ENCODE measurements at regions not wholly inside any gene's neighbourhood (a gene's known extent, or its start where the extent isn't known, plus 50 kb on each side); places are given as distances from the start of the nearest gene placed in this dataset.

DNA sequence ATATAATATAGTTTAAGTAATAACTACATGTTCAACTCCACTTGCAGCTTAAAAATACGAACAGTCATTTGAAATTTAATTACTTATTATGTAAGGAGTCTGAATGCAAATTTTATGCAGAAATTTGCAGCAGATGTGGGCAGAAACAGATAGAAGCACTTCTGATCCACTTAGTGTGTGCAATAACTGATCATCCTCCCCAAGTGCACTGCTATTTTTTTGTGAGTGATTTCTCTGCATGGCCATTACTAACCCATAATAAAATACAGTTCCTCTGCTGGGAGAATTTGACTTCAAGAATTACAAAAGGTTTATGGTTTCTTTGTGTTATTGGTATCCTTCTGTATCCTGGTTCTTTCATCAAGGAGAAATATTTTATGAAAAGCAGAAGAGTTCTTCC lies 611.5 kb upstream of the RGS18 start:
- TF ChIP-seq ZFP3 (CRISPR knock-in tag; IDR thresholded peaks at IDR 0.05) (no peak), PPARA (CRISPR knock-in tag; IDR thresholded peaks at IDR 0.05; ENCODE audit: borderline replicate concordance) (no peak), ZNF8 (CRISPR knock-in tag; IDR thresholded peaks at IDR 0.05) (no peak), BACH2 (CRISPR knock-in tag; IDR thresholded peaks at IDR 0.05; ENCODE audit: borderline replicate concordance) (no peak)
- TF ChIP-seq, protein P1, sequence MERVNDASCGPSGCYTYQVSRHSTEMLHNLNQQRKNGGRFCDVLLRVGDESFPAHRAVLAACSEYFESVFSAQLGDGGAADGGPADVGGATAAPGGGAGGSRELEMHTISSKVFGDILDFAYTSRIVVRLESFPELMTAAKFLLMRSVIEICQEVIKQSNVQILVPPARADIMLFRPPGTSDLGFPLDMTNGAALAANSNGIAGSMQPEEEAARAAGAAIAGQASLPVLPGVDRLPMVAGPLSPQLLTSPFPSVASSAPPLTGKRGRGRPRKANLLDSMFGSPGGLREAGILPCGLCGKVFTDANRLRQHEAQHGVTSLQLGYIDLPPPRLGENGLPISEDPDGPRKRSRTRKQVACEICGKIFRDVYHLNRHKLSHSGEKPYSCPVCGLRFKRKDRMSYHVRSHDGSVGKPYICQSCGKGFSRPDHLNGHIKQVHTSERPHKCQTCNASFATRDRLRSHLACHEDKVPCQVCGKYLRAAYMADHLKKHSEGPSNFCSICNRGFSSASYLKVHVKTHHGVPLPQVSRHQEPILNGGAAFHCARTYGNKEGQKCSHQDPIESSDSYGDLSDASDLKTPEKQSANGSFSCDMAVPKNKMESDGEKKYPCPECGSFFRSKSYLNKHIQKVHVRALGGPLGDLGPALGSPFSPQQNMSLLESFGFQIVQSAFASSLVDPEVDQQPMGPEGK (CRISPR knock-in tag; IDR thresholded peaks at IDR 0.05; ENCODE audit: borderline replicate concordance): no peak
- TF ChIP-seq, protein P2, sequence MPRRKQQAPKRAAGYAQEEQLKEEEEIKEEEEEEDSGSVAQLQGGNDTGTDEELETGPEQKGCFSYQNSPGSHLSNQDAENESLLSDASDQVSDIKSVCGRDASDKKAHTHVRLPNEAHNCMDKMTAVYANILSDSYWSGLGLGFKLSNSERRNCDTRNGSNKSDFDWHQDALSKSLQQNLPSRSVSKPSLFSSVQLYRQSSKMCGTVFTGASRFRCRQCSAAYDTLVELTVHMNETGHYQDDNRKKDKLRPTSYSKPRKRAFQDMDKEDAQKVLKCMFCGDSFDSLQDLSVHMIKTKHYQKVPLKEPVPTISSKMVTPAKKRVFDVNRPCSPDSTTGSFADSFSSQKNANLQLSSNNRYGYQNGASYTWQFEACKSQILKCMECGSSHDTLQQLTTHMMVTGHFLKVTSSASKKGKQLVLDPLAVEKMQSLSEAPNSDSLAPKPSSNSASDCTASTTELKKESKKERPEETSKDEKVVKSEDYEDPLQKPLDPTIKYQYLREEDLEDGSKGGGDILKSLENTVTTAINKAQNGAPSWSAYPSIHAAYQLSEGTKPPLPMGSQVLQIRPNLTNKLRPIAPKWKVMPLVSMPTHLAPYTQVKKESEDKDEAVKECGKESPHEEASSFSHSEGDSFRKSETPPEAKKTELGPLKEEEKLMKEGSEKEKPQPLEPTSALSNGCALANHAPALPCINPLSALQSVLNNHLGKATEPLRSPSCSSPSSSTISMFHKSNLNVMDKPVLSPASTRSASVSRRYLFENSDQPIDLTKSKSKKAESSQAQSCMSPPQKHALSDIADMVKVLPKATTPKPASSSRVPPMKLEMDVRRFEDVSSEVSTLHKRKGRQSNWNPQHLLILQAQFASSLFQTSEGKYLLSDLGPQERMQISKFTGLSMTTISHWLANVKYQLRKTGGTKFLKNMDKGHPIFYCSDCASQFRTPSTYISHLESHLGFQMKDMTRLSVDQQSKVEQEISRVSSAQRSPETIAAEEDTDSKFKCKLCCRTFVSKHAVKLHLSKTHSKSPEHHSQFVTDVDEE (CRISPR knock-in tag; IDR thresholded peaks at IDR 0.05): no peak
- TF ChIP-seq, protein P3, sequence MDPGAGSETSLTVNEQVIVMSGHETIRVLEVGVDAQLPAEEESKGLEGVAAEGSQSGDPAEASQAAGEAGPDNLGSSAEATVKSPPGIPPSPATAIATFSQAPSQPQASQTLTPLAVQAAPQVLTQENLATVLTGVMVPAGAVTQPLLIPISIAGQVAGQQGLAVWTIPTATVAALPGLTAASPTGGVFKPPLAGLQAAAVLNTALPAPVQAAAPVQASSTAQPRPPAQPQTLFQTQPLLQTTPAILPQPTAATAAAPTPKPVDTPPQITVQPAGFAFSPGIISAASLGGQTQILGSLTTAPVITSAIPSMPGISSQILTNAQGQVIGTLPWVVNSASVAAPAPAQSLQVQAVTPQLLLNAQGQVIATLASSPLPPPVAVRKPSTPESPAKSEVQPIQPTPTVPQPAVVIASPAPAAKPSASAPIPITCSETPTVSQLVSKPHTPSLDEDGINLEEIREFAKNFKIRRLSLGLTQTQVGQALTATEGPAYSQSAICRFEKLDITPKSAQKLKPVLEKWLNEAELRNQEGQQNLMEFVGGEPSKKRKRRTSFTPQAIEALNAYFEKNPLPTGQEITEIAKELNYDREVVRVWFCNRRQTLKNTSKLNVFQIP (CRISPR knock-in tag; IDR thresholded peaks at IDR 0.05; ENCODE audit: borderline replicate concordance, low read depth): no peak
- ATAC-seq: no peak

DNA sequence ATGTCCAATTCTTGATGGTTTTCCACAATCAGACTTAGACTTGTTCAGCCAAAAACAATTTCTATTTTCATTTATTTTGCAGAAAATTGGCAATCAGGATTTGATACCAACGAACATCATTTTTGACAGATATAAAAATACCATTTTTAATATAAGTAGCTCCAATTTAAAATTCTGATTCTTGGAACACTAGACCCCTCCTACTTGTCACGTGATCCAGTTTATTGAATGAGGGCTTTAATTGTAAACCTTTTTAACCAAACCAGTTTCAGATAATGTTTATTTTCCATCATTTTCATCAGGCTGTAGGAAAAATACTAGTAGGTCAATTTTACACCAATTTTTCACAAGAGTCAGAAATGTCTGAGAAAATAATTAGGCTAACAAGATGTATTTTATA lies 607.2 kb upstream of the RGS18 start:
- no peak for TF ChIP-seq ZFP30 (CRISPR knock-in tag; IDR thresholded peaks at IDR 0.05)
- ATAC-seq: no peak

DNA sequence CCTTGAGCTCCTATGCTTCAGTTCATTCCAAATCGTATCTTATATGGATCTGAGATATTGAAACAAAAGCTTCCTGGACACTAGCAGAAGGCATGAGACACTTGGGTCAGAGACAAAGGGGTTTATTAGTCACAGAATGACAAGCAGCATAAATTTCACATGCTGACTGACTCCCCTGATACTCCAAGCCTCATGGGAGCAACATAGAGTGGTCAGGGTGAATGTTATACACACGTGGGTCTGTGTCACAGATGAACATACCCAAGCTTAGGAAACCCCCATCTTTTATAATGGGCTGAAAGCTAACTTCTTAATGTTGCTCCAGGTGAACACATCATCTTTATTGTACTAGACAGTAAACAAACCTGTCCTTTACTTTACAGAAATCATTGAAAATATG lies 599.9 kb upstream of the RGS18 start:
- no peak for ATAC-seq
- no peak for TF ChIP-seq ZC3H10 (CRISPR knock-in tag; IDR thresholded peaks at IDR 0.05)
- TF ChIP-seq, protein P2 (CRISPR knock-in tag; IDR thresholded peaks at IDR 0.05): no peak
- no peak for TF ChIP-seq ZNF70 (CRISPR knock-in tag; IDR thresholded peaks at IDR 0.05)
- TF ChIP-seq CSDC2 (CRISPR knock-in tag; IDR thresholded peaks at IDR 0.05): no peak
- TF ChIP-seq ZFP3 (CRISPR knock-in tag; IDR thresholded peaks at IDR 0.05): no peak
- TF ChIP-seq, protein P1 (CRISPR knock-in tag; IDR thresholded peaks at IDR 0.05; ENCODE audit: borderline replicate concordance): no peak
- TF ChIP-seq, protein P4, sequence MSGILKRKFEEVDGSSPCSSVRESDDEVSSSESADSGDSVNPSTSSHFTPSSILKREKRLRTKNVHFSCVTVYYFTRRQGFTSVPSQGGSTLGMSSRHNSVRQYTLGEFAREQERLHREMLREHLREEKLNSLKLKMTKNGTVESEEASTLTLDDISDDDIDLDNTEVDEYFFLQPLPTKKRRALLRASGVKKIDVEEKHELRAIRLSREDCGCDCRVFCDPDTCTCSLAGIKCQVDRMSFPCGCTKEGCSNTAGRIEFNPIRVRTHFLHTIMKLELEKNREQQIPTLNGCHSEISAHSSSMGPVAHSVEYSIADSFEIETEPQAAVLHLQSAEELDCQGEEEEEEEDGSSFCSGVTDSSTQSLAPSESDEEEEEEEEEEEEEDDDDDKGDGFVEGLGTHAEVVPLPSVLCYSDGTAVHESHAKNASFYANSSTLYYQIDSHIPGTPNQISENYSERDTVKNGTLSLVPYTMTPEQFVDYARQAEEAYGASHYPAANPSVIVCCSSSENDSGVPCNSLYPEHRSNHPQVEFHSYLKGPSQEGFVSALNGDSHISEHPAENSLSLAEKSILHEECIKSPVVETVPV (CRISPR knock-in tag; IDR thresholded peaks at IDR 0.05): no peak
- no peak for TF ChIP-seq ISL1 (CRISPR knock-in tag; IDR thresholded peaks at IDR 0.05)
- TF ChIP-seq ZNF8 (CRISPR knock-in tag; IDR thresholded peaks at IDR 0.05): no peak
- no peak for TF ChIP-seq BACH2 (CRISPR knock-in tag; IDR thresholded peaks at IDR 0.05; ENCODE audit: borderline replicate concordance)
- TF ChIP-seq TOX (CRISPR knock-in tag; IDR thresholded peaks at IDR 0.05; ENCODE audit: borderline replicate concordance): no peak
- no peak for TF ChIP-seq OSR1 (CRISPR knock-in tag; IDR thresholded peaks at IDR 0.05)
- TF ChIP-seq GLIS3 (CRISPR knock-in tag; IDR thresholded peaks at IDR 0.05): no peak
- TF ChIP-seq PPARA (CRISPR knock-in tag; IDR thresholded peaks at IDR 0.05; ENCODE audit: borderline replicate concordance): no peak
- TF ChIP-seq ZNF565 (CRISPR knock-in tag; conservative IDR thresholded peaks at IDR 0.05; ENCODE audit: low read depth): no peak
- TF ChIP-seq ZFP30 (CRISPR knock-in tag; IDR thresholded peaks at IDR 0.05): no peak
- no peak for TF ChIP-seq ARNTL (CRISPR knock-in tag; IDR thresholded peaks at IDR 0.05; ENCODE audit: borderline replicate concordance, low read depth)
- no peak for TF ChIP-seq RARB (CRISPR knock-in tag; IDR thresholded peaks at IDR 0.05)
- TF ChIP-seq, protein P5, sequence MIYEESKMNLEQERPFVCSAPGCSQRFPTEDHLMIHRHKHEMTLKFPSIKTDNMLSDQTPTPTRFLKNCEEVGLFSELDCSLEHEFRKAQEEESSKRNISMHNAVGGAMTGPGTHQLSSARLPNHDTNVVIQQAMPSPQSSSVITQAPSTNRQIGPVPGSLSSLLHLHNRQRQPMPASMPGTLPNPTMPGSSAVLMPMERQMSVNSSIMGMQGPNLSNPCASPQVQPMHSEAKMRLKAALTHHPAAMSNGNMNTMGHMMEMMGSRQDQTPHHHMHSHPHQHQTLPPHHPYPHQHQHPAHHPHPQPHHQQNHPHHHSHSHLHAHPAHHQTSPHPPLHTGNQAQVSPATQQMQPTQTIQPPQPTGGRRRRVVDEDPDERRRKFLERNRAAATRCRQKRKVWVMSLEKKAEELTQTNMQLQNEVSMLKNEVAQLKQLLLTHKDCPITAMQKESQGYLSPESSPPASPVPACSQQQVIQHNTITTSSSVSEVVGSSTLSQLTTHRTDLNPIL (CRISPR knock-in tag; IDR thresholded peaks at IDR 0.05; ENCODE audit: low read depth): no peak
- TF ChIP-seq SNAI2 (CRISPR knock-in tag; IDR thresholded peaks at IDR 0.05): no peak

All from SK-N-SH treated with all-trans-retinoic acid at 6 μM for 48 hours (cell line).